ENCODE measurements at regions not wholly inside any gene's neighbourhood (a gene's known extent, or its start where the extent isn't known, plus 50 kb on each side); places are given as distances from the start of the nearest gene placed in this dataset.

GRCh38 chr5:60453186-60453976 is 246.6 kb downstream of the DEPDC1B start:
- 48 to 49% methylated on average over 4 of the region's 4 CpGs for WGBS, 2 donors
- DNase-seq (ENCODE audit: low spot score in 2 of 2) = no peak
- H3K4me3 ChIP-seq (ENCODE audit: low read depth, poor library complexity, severe bottlenecking) = no peak overlapping the region
- TF ChIP-seq POLR2A (IDR thresholded peaks at IDR 0.05) = no peak
- no peak for TF ChIP-seq CTCF (IDR thresholded peaks at IDR 0.05)
- intact Hi-C loops (cut with DNase I; ENCODE audit: low total_unique reads) = no loop called here

- no peak for TF ChIP-seq CTCF (IDR thresholded peaks at IDR 0.05)
- no peak for TF ChIP-seq POLR2A (IDR thresholded peaks at IDR 0.05)
- DNase-seq (ENCODE audit: low spot score in 2 of 2) = no peak
- intact Hi-C loops (cut with DNase I; ENCODE audit: low total_unique reads) = no loop called here
- WGBS, 2 donors = 69 to 72% methylated on average over 2 of the region's 2 CpGs
- no peak overlapping the region for H3K4me3 ChIP-seq (ENCODE audit: low read depth, poor library complexity, severe bottlenecking)
Measured at GRCh38 chr5:60448600-60448999, 251.4 kb downstream of the DEPDC1B start.

- DNase-seq (ENCODE audit: low spot score in 2 of 2) = no peak
- WGBS, 2 donors = 74 to 77% methylated on average over 5 of the region's 5 CpGs
- TF ChIP-seq POLR2A (IDR thresholded peaks at IDR 0.05) = no peak
- no peak for TF ChIP-seq CTCF (IDR thresholded peaks at IDR 0.05)
- H3K4me3 ChIP-seq (ENCODE audit: low read depth, poor library complexity, severe bottlenecking) = no peak overlapping the region
- intact Hi-C loops (cut with DNase I; ENCODE audit: low total_unique reads) = no loop called here
Measured at GRCh38 chr5:60447488-60447920, 252.5 kb downstream of the DEPDC1B start.

- WGBS, 2 donors = 63 to 69% methylated on average over 3 of the region's 3 CpGs
- no peak overlapping the region for H3K4me3 ChIP-seq (ENCODE audit: low read depth, poor library complexity, severe bottlenecking)
- intact Hi-C loops (cut with DNase I; ENCODE audit: low total_unique reads) = no loop called here
- TF ChIP-seq POLR2A (IDR thresholded peaks at IDR 0.05) (no peak), CTCF (IDR thresholded peaks at IDR 0.05) (no peak)
- DNase-seq (ENCODE audit: low spot score in 2 of 2) = no peak
Measured at GRCh38 chr5:60446917-60447316, 253.0 kb downstream of the DEPDC1B start.

GRCh38 chr5:60445921-60446320 is 254.0 kb downstream of the DEPDC1B start:
- no peak overlapping the region for H3K4me3 ChIP-seq (ENCODE audit: low read depth, poor library complexity, severe bottlenecking)
- no peak for DNase-seq (ENCODE audit: low spot score in 2 of 2)
- no peak for TF ChIP-seq POLR2A (IDR thresholded peaks at IDR 0.05)
- TF ChIP-seq CTCF (IDR thresholded peaks at IDR 0.05) = no peak
- 43 to 49% methylated on average over 1 of the region's 1 CpG for WGBS, 2 donors
- intact Hi-C loops (cut with DNase I; ENCODE audit: low total_unique reads) = no loop called here

GRCh38 chr5:60445427-60445826 is 254.5 kb downstream of the DEPDC1B start:
- no peak for DNase-seq (ENCODE audit: low spot score in 2 of 2)
- H3K4me3 ChIP-seq (ENCODE audit: low read depth, poor library complexity, severe bottlenecking) = no peak overlapping the region
- TF ChIP-seq POLR2A (IDR thresholded peaks at IDR 0.05) = no peak
- TF ChIP-seq CTCF (IDR thresholded peaks at IDR 0.05) = no peak
- intact Hi-C loops (cut with DNase I; ENCODE audit: low total_unique reads) = no loop called here
